GM04503 (cell line): ENCODE measurements at regions not wholly inside any gene's neighbourhood (a gene's known extent, or its start where the extent isn't known, plus 50 kb on each side); places are given as distances from the start of the nearest gene placed in this dataset.

Source experiments
- DNase-seq: peaks from one replicate; pipeline ENCODE4 v3.0.0-alpha.2; 2012; ENCODE audit warnings: low read depth

- DNase-seq = no peak
Measured at GRCh38 chr22:27284324-27284723, 517.2 kb downstream of the MN1 start.

GRCh38 chr22:27286711-27287110 lies 514.8 kb downstream of the MN1 start:
- DNase-seq = no peak

GRCh38 chr22:27292542-27293299 lies 508.8 kb downstream of the MN1 start:
- DNase-seq = no peak

GRCh38 chr22:27293721-27294445 lies 507.7 kb downstream of the MN1 start:
- no peak for DNase-seq

DNA sequence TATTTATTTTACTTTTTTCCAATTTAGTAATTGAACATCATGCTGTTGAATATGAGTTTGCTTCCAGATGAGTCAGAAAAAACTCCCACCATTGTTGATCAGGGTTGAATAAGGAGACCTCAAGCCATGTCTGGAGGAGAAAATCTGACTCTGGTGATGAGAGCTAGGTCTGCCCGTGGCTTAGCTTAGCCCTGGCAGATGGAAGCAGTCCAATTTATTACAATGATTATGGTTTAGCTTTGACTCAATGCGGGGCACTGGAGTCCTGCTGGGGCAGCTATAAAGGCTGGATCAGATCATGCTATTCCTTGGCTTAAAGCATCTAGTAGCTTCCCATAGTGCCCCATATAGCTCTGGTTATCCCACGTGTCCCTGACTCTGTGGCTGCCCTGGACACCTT lies 506.5 kb downstream of the MN1 start:
- DNase-seq = no peak

DNA sequence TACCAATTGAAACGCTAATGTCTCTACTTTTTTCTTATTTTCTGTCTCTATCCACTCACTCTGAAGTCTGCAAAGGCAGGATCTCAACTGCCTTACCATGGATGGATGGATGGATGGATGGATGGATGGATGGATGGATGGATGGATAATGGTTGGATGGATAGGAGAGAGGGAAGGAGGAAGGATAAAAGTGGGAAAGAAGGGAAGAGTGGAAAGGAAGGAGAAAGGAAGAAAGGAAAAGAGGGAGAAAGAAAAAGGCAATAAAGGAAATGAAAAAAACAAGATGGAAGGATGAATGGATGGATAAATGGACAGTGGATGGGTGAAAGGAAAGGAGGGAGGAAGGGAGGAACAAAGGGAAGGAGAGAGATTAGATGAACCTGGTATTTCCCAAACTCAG lies 506.0 kb downstream of the MN1 start:
- DNase-seq = no peak

- no peak for DNase-seq
Measured at GRCh38 chr22:27296091-27296675, 505.4 kb downstream of the MN1 start.

GRCh38 chr22:27297125-27297524 lies 504.4 kb downstream of the MN1 start:
- no peak for DNase-seq

- no peak for DNase-seq
Measured at GRCh38 chr22:27298332-27298731, 503.2 kb downstream of the MN1 start.

- DNase-seq = no peak
Measured at GRCh38 chr22:27298742-27299141, 502.8 kb downstream of the MN1 start.

DNA sequence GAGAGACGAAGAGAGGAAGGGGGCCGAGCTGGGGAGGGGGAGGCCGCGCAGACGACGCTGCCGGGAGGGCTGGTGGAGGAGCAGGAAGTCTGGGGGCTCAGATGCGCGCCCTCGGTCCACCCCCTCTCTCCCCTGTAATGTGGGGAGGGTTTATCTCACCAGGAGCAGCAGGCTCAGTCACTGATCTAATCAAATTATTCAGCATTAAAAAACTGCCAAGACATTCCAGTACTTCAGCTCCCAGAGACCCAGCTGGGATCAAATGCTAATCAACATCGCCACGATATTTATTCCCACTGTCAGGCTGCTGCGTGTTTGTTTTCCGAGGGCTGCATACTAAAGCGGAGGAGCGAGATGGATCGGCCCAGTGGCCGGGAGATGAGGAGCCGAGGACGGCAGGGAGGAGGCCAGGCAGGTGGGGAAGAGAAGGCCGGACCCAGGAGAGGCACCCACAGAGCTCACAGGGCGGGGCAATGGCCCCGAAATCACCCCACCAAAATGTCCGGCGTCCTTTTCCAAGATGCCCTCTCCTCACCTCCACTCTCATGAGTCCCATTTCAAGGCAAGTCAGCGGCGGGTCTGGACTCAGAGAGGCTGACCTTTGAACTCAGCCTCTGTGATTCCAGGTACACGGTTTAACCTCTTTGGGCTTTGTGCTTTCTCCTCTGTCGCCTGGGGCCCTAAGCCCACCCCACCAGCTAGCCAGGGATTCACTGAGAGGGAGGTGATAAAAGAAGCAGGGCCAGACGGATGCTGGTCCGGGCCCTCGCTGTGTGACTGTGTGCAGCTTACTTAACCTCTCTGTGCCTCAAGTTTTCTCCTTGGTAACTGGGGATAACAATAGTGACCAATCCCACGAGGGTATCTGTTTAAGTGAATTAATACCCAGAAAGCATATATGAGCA lies 502.1 kb downstream of the MN1 start:
- no peak for DNase-seq

GRCh38 chr22:27300536-27301285 lies 500.8 kb downstream of the MN1 start:
- DNase-seq = no peak

GRCh38 chr22:27302501-27302900 lies 499.1 kb downstream of the MN1 start:
- DNase-seq = no peak

DNA sequence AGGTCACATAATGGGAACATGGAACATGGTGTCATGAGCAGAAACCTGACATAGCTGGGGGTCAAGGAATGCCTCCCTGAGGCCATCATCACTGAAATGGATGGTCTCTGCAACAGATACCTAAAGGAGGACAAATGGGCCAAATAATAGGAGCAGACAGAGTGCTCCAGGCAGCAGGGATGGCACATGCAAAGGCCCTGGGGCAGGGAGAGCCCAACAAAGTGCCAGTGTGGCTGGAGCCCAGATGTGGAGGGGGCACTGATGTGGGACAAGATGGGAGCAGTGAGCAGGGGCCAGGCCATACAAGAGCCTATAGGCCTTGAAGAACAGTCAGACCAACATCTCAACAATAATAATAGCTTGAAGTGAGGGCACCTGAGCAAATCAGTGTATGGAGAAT lies 497.8 kb downstream of the MN1 start:
- DNase-seq = no peak

GRCh38 chr22:27306771-27307170 lies 494.8 kb downstream of the MN1 start:
- no peak for DNase-seq

- DNase-seq = no peak
Measured at GRCh38 chr22:27307545-27308247, 493.9 kb downstream of the MN1 start.

GRCh38 chr22:27308513-27308912 lies 493.0 kb downstream of the MN1 start:
- no peak for DNase-seq

GRCh38 chr22:27309697-27310096 lies 491.9 kb downstream of the MN1 start:
- DNase-seq = no peak

GRCh38 chr22:27310966-27311697 lies 490.4 kb downstream of the MN1 start:
- no peak for DNase-seq
